Endothelial cell (in vitro differentiated cells): ENCODE measurements at regions not wholly inside any gene's neighbourhood (a gene's known extent, or its start where the extent isn't known, plus 50 kb on each side); places are given as distances from the start of the nearest gene placed in this dataset.
"Not testable (repeated sequence)": the region's sequence is repeated elsewhere in the genome, so short reads cannot be mapped to it uniquely, and the experiment has no call there.

Experiments used
- DNase-seq: peaks from one replicate; pipeline ENCODE4 v3.0.0; 2021; ENCODE audit warnings: low spot score
- H3K27ac Mint-ChIP-seq: one replicate; pipeline ENCODE4 v1.8.0; 2021; ENCODE audit warnings: mixed read lengths, inconsistent platforms; ENCODE audit not compliant: unreplicated experiment
- H3K27me3 Mint-ChIP-seq: one replicate; pipeline ENCODE4 v1.8.0; 2021; ENCODE audit warnings: mild to moderate bottlenecking, moderate library complexity, mixed read lengths, inconsistent platforms; ENCODE audit not compliant: unreplicated experiment
- H3K36me3 Mint-ChIP-seq: one replicate; pipeline ENCODE4 v1.8.0; 2021; ENCODE audit warnings: mild to moderate bottlenecking, low read depth, mixed read lengths, inconsistent platforms; ENCODE audit not compliant: unreplicated experiment
- H3K4me1 Mint-ChIP-seq: one replicate; pipeline ENCODE4 v1.8.0; 2021; ENCODE audit warnings: mild to moderate bottlenecking, mixed read lengths, inconsistent platforms; ENCODE audit not compliant: unreplicated experiment
- H3K4me3 Mint-ChIP-seq: one replicate; pipeline ENCODE4 v1.8.0; 2021; ENCODE audit warnings: mild to moderate bottlenecking, mixed read lengths, inconsistent platforms; ENCODE audit not compliant: unreplicated experiment
- H3K9me3 Mint-ChIP-seq: one replicate; pipeline ENCODE4 v1.8.0; 2021; ENCODE audit warnings: mixed read lengths, inconsistent platforms; ENCODE audit not compliant: unreplicated experiment
- CTCF ChIP-seq: fragments of 200-600 bp; sonication (generic); IDR thresholded peaks from one replicate; pipeline ENCODE4 v1.5.0; 2021; ENCODE audit warnings: antibody characterized with exemption; ENCODE audit not compliant: unreplicated experiment

- H3K27me3 Mint-ChIP-seq, result peaks cover 3% of the 10 kb centered on the region
- DNase-seq, result no peak
- H3K36me3 Mint-ChIP-seq, result peaks cover 4% of the 10 kb centered on the region
- H3K4me1 Mint-ChIP-seq, result peaks cover 18% of the 10 kb centered on the region
- no peak overlapping the region for H3K4me3 Mint-ChIP-seq
- H3K27ac Mint-ChIP-seq, result no peak overlapping the region
- H3K9me3 Mint-ChIP-seq, result no peaks in the 10 kb centered on the region
- TF ChIP-seq CTCF, result no peak
These were observed 548.2 kb upstream of the PFKP start for GRCh38 chr10:2519139-2519538.

GRCh38 chr10:2509081-2509531 lies 558.2 kb upstream of the PFKP start:
- no peak overlapping the region for H3K27ac Mint-ChIP-seq
- H3K9me3 Mint-ChIP-seq, result no peaks in the 10 kb centered on the region
- peaks cover 5% of the 10 kb centered on the region for H3K36me3 Mint-ChIP-seq
- DNase-seq, result no peak
- no peak for TF ChIP-seq CTCF
- H3K27me3 Mint-ChIP-seq, result peaks cover 2% of the 10 kb centered on the region
- no peaks in the 10 kb centered on the region for H3K4me1 Mint-ChIP-seq
- H3K4me3 Mint-ChIP-seq, result no peak overlapping the region

- Mint-ChIP-seq H3K4me3 (peak overlapping the region; percentile 29), H3K4me1 (peaks cover 22% of the 10 kb centered on the region)
- not testable (repeated sequence) for H3K36me3 Mint-ChIP-seq, H3K27ac Mint-ChIP-seq, H3K9me3 Mint-ChIP-seq, DNase-seq, H3K27me3 Mint-ChIP-seq
These were observed 565.9 kb upstream of the PFKP start for GRCh38 chr10:2501366-2501940.

GRCh38 chr10:2494399-2494798 lies 572.9 kb upstream of the PFKP start:
- Mint-ChIP-seq H3K4me3 (no peak overlapping the region), H3K4me1 (peaks cover 31% of the 10 kb centered on the region), H3K27ac (no peak overlapping the region), H3K9me3 (no peaks in the 10 kb centered on the region), H3K27me3 (peaks cover 2% of the 10 kb centered on the region), H3K36me3 (no peaks in the 10 kb centered on the region)
- DNase-seq, result no peak
- no peak for TF ChIP-seq CTCF

- Mint-ChIP-seq H3K4me1 (peaks cover 4% of the 10 kb centered on the region), H3K27me3 (no peaks in the 10 kb centered on the region), H3K9me3 (no peaks in the 10 kb centered on the region), H3K27ac (no peak overlapping the region), H3K36me3 (no peaks in the 10 kb centered on the region), H3K4me3 (no peak overlapping the region)
- no peak for DNase-seq
- no peak for TF ChIP-seq CTCF
These were observed 578.8 kb upstream of the PFKP start for GRCh38 chr10:2488446-2489005.
